ENCODE measurements at regions not wholly inside any gene's neighbourhood (a gene's known extent, or its start where the extent isn't known, plus 50 kb on each side); places are given as distances from the start of the nearest gene placed in this dataset.

DNA sequence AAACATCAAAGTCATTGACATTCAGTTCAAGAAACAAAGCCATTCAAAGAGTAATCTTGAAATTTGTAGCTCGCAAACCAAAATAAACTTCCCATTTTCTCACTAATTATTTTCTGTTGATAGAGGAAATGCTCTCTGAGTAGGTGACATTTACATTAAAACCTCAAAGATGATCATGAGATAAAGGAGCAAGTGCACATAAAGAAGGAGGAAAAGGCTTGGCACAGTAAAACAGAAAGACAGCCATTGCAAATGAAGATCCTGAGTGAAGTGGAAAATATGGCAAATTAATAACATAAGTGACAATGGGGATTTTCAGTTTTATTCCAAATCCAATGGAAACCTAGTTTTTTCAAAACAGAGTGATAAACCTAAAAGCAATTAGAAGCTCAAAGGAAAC, 2320.8 kb downstream of the ARAP2 start:
- H3K9ac ChIP-seq (ENCODE audit: low read length): no peak overlapping the region
- CTCF ChIA-PET: no interaction called here
- no peak overlapping the region for H3K4me2 ChIP-seq (ENCODE audit: low read length)
- H3K9me3 ChIP-seq (ENCODE audit: low read length): no peaks in the 10 kb centered on the region
- intact Hi-C loops (cut with micrococcal nuclease): no loop called here
- H3K4me3 ChIP-seq (ENCODE audit: low read length): no peak overlapping the region
- no peaks in the 10 kb centered on the region for H3K27me3 ChIP-seq (ENCODE audit: low read length)
- no peak overlapping the region for H3K27ac ChIP-seq (ENCODE audit: low read length)
- no peaks in the 10 kb centered on the region for H3F3A ChIP-seq (ENCODE audit: low read length, unreplicated experiment)
- TF ChIP-seq EZH2phosphoT487 (IDR thresholded peaks at IDR 0.05; ENCODE audit: borderline replicate concordance, low read length): no peak
- TF ChIP-seq, protein P1, sequence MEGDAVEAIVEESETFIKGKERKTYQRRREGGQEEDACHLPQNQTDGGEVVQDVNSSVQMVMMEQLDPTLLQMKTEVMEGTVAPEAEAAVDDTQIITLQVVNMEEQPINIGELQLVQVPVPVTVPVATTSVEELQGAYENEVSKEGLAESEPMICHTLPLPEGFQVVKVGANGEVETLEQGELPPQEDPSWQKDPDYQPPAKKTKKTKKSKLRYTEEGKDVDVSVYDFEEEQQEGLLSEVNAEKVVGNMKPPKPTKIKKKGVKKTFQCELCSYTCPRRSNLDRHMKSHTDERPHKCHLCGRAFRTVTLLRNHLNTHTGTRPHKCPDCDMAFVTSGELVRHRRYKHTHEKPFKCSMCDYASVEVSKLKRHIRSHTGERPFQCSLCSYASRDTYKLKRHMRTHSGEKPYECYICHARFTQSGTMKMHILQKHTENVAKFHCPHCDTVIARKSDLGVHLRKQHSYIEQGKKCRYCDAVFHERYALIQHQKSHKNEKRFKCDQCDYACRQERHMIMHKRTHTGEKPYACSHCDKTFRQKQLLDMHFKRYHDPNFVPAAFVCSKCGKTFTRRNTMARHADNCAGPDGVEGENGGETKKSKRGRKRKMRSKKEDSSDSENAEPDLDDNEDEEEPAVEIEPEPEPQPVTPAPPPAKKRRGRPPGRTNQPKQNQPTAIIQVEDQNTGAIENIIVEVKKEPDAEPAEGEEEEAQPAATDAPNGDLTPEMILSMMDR (conservative IDR thresholded peaks at IDR 0.05; ENCODE audit: low read depth, low read length): no peak
- TF ChIP-seq EZH2 (IDR thresholded peaks at IDR 0.05; ENCODE audit: low read length, unreplicated experiment): no peak
- no peaks in the 10 kb centered on the region for H3K79me2 ChIP-seq (ENCODE audit: low read length)
- BruUV-seq (replicated peaks): no TSS peak
- POLR2A ChIA-PET (ENCODE audit: unreplicated experiment): interaction anchor here (0.6 kb wide), 1 partner anchor 145 kb away, joined by 5 read pairs; no protein-coding TSS in a partner anchor
- no peaks in the 10 kb centered on the region for H3K9me2 ChIP-seq (replicated peaks; ENCODE audit: low read length)
- no peaks in the 10 kb centered on the region for H3K4me1 ChIP-seq (ENCODE audit: insufficient read depth, low read length)
- H4K20me1 ChIP-seq (ENCODE audit: low read length): no peaks in the 10 kb centered on the region
- DNase-seq (no peak), ATAC-seq (no peak)
- H3K36me3 ChIP-seq (ENCODE audit: low read depth, low read length): no peaks in the 10 kb centered on the region
- H2AFZ ChIP-seq (ENCODE audit: low read length): no peak overlapping the region

DNA sequence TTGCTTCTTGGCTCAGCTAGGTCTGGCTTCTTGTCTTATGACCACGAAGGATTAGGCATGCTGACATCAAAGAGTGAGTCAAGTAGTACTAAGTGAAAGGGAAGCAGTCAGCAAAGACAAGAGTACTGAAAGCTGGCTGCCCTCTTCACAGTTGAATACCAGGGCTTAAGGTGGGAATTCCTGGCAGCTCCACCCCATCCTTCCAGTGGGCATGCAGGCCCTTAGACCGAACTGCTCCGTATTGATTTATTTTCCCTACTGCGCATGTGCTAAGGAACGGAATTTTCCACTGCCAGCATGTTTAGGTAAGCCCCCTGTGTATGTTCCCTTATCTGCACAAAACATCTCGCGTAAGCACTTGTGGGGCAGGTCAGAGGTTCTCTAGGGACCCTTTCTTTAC, 2320.1 kb downstream of the ARAP2 start:
- ATAC-seq (0 out of 2 replicates have a peak, but pooled peaks have one; percentile 46), DNase-seq (peak; percentile 46)
- no TSS peak for BruUV-seq (replicated peaks)
- H3F3A ChIP-seq (ENCODE audit: low read length, unreplicated experiment): no peaks in the 10 kb centered on the region
- H3K9ac ChIP-seq (ENCODE audit: low read length): no peak overlapping the region
- no peaks in the 10 kb centered on the region for H3K79me2 ChIP-seq (ENCODE audit: low read length)
- TF ChIP-seq EZH2 (IDR thresholded peaks at IDR 0.05; ENCODE audit: low read length, unreplicated experiment): no peak
- no peaks in the 10 kb centered on the region for H3K27me3 ChIP-seq (ENCODE audit: low read length)
- no peaks in the 10 kb centered on the region for H3K9me3 ChIP-seq (ENCODE audit: low read length)
- ChIA-PET POLR2A (ENCODE audit: unreplicated experiment) (interaction anchor here (0.6 kb wide), 1 partner anchor 146 kb away, joined by 5 read pairs; no protein-coding TSS in a partner anchor), CTCF (no interaction called here)
- intact Hi-C loops (cut with micrococcal nuclease): no loop called here
- no peaks in the 10 kb centered on the region for H4K20me1 ChIP-seq (ENCODE audit: low read length)
- H3K4me2 ChIP-seq (ENCODE audit: low read length): no peak overlapping the region
- H3K36me3 ChIP-seq (ENCODE audit: low read depth, low read length): no peaks in the 10 kb centered on the region
- H2AFZ ChIP-seq (ENCODE audit: low read length): no peak overlapping the region
- H3K4me1 ChIP-seq (ENCODE audit: insufficient read depth, low read length): no peaks in the 10 kb centered on the region
- H3K9me2 ChIP-seq (replicated peaks; ENCODE audit: low read length): no peaks in the 10 kb centered on the region
- H3K27ac ChIP-seq (ENCODE audit: low read length): no peak overlapping the region
- H3K4me3 ChIP-seq (ENCODE audit: low read length): no peak overlapping the region

DNA sequence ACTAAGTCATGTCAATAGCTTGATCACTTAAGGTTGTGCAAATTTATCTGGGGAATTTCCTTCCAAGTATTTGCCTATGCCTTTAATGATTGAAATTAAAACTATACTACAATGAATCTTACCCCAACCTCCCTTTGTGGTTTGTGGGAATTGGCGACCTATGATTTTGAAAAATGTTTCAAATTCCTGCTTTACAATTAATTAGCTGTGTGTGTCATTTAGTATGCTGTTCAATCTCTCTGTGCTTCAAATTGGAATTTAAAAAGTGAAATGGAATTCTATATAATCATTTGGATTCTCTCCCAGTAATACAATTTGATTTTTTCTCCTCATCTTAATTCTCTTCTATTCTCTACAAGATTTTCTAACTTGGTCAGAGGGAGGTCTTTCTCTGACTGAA, 2319.5 kb downstream of the ARAP2 start:
- Histone ChIP-seq H3K9ac (ENCODE audit: low read length) (no peak overlapping the region), H3K79me2 (ENCODE audit: low read length) (no peaks in the 10 kb centered on the region), H4K20me1 (ENCODE audit: low read length) (no peaks in the 10 kb centered on the region), H3K9me3 (ENCODE audit: low read length) (no peaks in the 10 kb centered on the region), H3K27me3 (ENCODE audit: low read length) (no peaks in the 10 kb centered on the region), H3K27ac (ENCODE audit: low read length) (no peak overlapping the region), H3K4me2 (ENCODE audit: low read length) (no peak overlapping the region), H3K9me2 (replicated peaks; ENCODE audit: low read length) (no peaks in the 10 kb centered on the region), H3K4me1 (ENCODE audit: insufficient read depth, low read length) (no peaks in the 10 kb centered on the region), H3K36me3 (ENCODE audit: low read depth, low read length) (no peaks in the 10 kb centered on the region), H3F3A (ENCODE audit: low read length, unreplicated experiment) (no peaks in the 10 kb centered on the region), H2AFZ (ENCODE audit: low read length) (no peak overlapping the region), H3K4me3 (ENCODE audit: low read length) (no peak overlapping the region)
- intact Hi-C loops (cut with micrococcal nuclease): no loop called here
- ChIA-PET CTCF (no interaction called here), POLR2A (ENCODE audit: unreplicated experiment) (no interaction called here)
- DNase-seq (no peak), ATAC-seq (no peak)
- no TSS peak for BruUV-seq (replicated peaks)
- TF ChIP-seq EZH2 (IDR thresholded peaks at IDR 0.05; ENCODE audit: low read length, unreplicated experiment) (no peak), EZH2phosphoT487 (IDR thresholded peaks at IDR 0.05; ENCODE audit: borderline replicate concordance, low read length) (no peak)
- TF ChIP-seq, protein P1 (conservative IDR thresholded peaks at IDR 0.05; ENCODE audit: low read depth, low read length): no peak
